ENCODE measurements at regions not wholly inside any gene's neighbourhood (a gene's known extent, or its start where the extent isn't known, plus 50 kb on each side); places are given as distances from the start of the nearest gene placed in this dataset.

DNA sequence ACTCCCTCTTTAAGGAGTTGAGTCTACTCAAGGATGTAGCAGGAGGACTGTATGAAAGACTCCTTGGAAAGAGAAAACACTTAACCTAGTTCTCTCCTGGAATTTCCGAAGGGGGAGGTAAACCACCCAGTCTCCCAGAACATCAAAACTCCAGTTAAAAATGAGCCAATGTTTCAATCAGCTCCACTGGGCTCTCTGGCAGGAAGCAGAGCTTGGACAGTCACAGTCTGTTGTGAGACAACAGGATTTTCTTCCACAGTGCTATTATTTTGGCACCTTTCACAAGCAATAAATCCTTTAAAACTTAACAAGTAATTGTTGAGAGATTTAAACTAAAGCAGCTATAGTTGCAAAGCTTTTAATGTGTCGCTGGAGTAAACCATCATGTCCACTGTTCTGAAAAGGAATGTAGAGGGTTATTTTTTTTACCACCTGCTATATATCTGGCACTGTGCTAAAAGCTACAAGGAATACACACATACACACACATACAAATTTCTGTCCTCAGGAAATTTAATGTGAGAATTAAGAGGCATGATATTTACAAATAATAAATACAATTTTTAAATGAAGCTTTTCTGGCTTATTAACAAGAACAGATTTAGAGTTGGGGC, 229.2 kb upstream of the INTU start (continued):
- TF ChIP-seq USF2 (IDR thresholded peaks at IDR 0.05; ENCODE audit: borderline replicate concordance, low read depth, low read length) (no peak), NR2C1 (IDR thresholded peaks at IDR 0.05) (no peak), ZNF622 (IDR thresholded peaks at IDR 0.05) (no peak)

- Histone ChIP-seq H3K36me3 (ENCODE audit: control insufficient read depth in 2 of 2, insufficient read depth in 2 of 2, low read length in 1 of 2) (no peaks in the 10 kb centered on the region), H3K79me2 (ENCODE audit: control insufficient read depth, insufficient read depth, low read length) (no peaks in the 10 kb centered on the region), H3K9me3 (replicated peaks; ENCODE audit: control insufficient read depth, insufficient read depth, low read length) (no peaks in the 10 kb centered on the region), H3K27ac (ENCODE audit: control insufficient read depth, insufficient read depth) (no peak overlapping the region), H3K27me3 (replicated peaks in 1 of 2; ENCODE audit: control insufficient read depth in 2 of 2, insufficient read depth in 2 of 2, low read length in 1 of 2) (no peaks in the 10 kb centered on the region), H3K4me1 (ENCODE audit: control insufficient read depth, insufficient read depth, low read length) (no peaks in the 10 kb centered on the region), H3K4me3 (no peak overlapping the region), H3K4me2 (ENCODE audit: control insufficient read depth, insufficient read depth) (no peak overlapping the region), H2AFZ (ENCODE audit: control insufficient read depth, low read depth, low read length) (no peak overlapping the region), H3K9ac (ENCODE audit: control insufficient read depth, insufficient read depth, low read length) (no peak overlapping the region), H4K20me1 (ENCODE audit: control insufficient read depth, insufficient read depth) (no peaks in the 10 kb centered on the region)
- BruUV-seq (replicated peaks): no TSS peak
- POLR2A ChIA-PET: no interaction called here
- CTCF ChIA-PET: no interaction called here
- WGBS (ENCODE audit: insufficient coverage, insufficient replicate concordance, low lambda C conversion rate, missing lambda C conversion rate): 6% methylated on average over 1 of the region's 1 CpG
- RAD21 ChIA-PET (ENCODE audit: unreplicated experiment): no interaction called here
- intact Hi-C loops (cut with micrococcal nuclease; ENCODE audit: unreplicated experiment): no loop called here
- DNase-seq (ENCODE audit: low read depth, low spot score) (no peak), ATAC-seq (no peak), FAIRE-seq (no peak)
- in situ Hi-C loops (cut with MboI): no loop called here
- SMC1A ChIA-PET (ENCODE audit: uncharacterized antibody, unreplicated experiment): no interaction called here
- no peak for TF ChIP-seq NR2C1 (IDR thresholded peaks at IDR 0.05)
- TF ChIP-seq RB1 (IDR thresholded peaks at IDR 0.05; ENCODE audit: borderline replicate concordance): no peak
- no peak for TF ChIP-seq NFIC (IDR thresholded peaks at IDR 0.05; ENCODE audit: low read depth, low read length)
- no peak for TF ChIP-seq ZBED1 (IDR thresholded peaks at IDR 0.05; ENCODE audit: borderline replicate concordance)
- no peak for TF ChIP-seq MYC (IDR thresholded peaks at IDR 0.05; ENCODE audit: insufficient read depth, insufficient read length, insufficient replicate concordance, low read length, severe bottlenecking)
- no peak for TF ChIP-seq ASH2L (IDR thresholded peaks at IDR 0.05; ENCODE audit: borderline replicate concordance, low read depth)
- no peak for TF ChIP-seq HDAC2 (IDR thresholded peaks at IDR 0.05)
- TF ChIP-seq NRF1 (conservative IDR thresholded peaks at IDR 0.05; ENCODE audit: low read depth, low read length): no peak
- no peak for TF ChIP-seq FOXK2 (IDR thresholded peaks at IDR 0.05)
- no peak for TF ChIP-seq SPI1 (IDR thresholded peaks at IDR 0.05; ENCODE audit: borderline replicate concordance, insufficient read depth, low read depth, low read length)
- TF ChIP-seq BCL11A (IDR thresholded peaks at IDR 0.05; ENCODE audit: low read depth, low read length): no peak
- no peak for TF ChIP-seq SIN3A (IDR thresholded peaks at IDR 0.05; ENCODE audit: low read depth, low read length)
- TF ChIP-seq MAX (IDR thresholded peaks at IDR 0.05; ENCODE audit: low read depth, low read length): no peak
- TF ChIP-seq, protein P1, sequence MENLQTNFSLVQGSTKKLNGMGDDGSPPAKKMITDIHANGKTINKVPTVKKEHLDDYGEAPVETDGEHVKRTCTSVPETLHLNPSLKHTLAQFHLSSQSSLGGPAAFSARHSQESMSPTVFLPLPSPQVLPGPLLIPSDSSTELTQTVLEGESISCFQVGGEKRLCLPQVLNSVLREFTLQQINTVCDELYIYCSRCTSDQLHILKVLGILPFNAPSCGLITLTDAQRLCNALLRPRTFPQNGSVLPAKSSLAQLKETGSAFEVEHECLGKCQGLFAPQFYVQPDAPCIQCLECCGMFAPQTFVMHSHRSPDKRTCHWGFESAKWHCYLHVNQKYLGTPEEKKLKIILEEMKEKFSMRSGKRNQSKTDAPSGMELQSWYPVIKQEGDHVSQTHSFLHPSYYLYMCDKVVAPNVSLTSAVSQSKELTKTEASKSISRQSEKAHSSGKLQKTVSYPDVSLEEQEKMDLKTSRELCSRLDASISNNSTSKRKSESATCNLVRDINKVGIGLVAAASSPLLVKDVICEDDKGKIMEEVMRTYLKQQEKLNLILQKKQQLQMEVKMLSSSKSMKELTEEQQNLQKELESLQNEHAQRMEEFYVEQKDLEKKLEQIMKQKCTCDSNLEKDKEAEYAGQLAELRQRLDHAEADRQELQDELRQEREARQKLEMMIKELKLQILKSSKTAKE (IDR thresholded peaks at IDR 0.05; ENCODE audit: low read depth, poor library complexity, severe bottlenecking): no peak
- TF ChIP-seq ETV6 (conservative IDR thresholded peaks at IDR 0.05 in 1 of 2, IDR thresholded peaks at IDR 0.05 in 1 of 2; ENCODE audit: borderline replicate concordance in 1 of 2, low read depth in 1 of 2): no peak
Observed at GRCh38 chr4:127406187-127406586, 226.6 kb upstream of the INTU start.
